ENCODE measurements at regions not wholly inside any gene's neighbourhood (a gene's known extent, or its start where the extent isn't known, plus 50 kb on each side); places are given as distances from the start of the nearest gene placed in this dataset.

DNA sequence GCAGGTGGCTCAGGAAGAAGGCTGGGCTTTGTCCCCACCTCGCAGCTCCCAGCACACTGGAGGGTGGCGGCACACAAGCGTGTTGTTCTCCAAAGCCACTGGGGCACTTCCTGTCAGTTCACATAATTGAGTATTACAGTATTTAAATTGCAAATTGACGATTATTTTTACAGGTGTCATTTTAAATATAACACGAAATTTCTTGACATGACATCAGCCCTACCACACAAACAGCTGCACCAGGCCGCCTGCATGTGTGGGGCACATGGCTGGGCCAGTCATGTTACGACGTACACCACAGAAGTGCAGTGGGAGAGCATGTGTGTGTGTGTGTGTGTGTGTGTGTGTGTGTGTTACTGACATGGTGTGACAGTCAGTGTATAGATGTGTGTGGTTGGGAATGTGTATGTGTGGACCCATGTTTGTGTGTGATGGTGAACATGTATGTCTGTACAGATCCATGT is 155.6 kb downstream of the TTC32 start:
- no peak overlapping the region for H3K27ac Mint-ChIP-seq
- no peak for DNase-seq
- intact Hi-C loops (cut with micrococcal nuclease) = no loop called here
- no peaks in the 10 kb centered on the region for H3K4me1 Mint-ChIP-seq
- H3K9me3 Mint-ChIP-seq = no peaks in the 10 kb centered on the region
- no peak overlapping the region for H3K4me3 Mint-ChIP-seq
- H3K27me3 Mint-ChIP-seq = peaks cover 4% of the 10 kb centered on the region
- no peaks in the 10 kb centered on the region for H3K36me3 Mint-ChIP-seq (ENCODE audit: low read depth)

DNA sequence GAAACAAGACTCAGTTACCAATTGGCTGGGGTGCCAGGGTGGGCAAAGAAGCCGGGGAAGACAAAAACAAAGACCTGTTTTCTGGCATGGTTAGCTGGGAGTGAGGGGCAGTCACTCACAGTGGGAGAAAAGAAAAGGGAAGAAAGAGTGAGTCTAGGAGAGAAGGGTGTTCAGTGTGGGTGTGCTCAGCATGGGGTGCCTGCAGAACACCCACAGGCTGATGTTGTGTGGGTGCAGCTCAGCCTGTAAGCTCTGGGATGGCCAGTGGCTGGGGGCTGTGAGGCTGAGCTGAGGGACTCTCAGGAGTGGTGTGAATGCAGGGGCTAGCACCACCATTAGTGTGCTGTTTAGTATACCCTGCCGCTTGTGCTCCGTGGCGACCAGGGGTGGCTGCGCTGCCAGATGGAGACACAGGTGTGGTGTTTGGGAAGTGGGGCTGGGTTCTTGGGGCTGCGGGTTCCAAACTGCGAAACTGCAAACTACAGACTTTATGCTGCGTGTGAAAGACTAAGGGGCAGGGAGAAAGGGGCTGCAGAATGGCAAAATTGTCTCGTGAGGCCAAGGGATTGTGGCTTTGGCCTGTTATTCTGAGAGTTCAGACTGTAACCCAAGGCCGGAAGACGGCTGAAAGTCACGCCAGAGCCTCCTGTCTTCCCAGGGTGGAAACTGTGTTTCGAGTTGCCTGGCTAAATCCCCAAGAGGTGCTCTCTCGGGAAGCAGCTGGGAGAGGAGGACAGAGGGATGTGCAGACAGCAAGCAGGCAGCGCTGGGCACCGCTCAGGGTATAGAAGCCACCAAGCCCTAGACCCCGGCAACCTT is 156.3 kb downstream of the TTC32 start:
- no peak overlapping the region for H3K4me3 Mint-ChIP-seq
- no peak overlapping the region for H3K27ac Mint-ChIP-seq
- DNase-seq = no peak
- no peaks in the 10 kb centered on the region for H3K36me3 Mint-ChIP-seq (ENCODE audit: low read depth)
- H3K9me3 Mint-ChIP-seq = no peaks in the 10 kb centered on the region
- no peaks in the 10 kb centered on the region for H3K4me1 Mint-ChIP-seq
- intact Hi-C loops (cut with micrococcal nuclease) = no loop called here
- H3K27me3 Mint-ChIP-seq = peaks cover 4% of the 10 kb centered on the region

DNA sequence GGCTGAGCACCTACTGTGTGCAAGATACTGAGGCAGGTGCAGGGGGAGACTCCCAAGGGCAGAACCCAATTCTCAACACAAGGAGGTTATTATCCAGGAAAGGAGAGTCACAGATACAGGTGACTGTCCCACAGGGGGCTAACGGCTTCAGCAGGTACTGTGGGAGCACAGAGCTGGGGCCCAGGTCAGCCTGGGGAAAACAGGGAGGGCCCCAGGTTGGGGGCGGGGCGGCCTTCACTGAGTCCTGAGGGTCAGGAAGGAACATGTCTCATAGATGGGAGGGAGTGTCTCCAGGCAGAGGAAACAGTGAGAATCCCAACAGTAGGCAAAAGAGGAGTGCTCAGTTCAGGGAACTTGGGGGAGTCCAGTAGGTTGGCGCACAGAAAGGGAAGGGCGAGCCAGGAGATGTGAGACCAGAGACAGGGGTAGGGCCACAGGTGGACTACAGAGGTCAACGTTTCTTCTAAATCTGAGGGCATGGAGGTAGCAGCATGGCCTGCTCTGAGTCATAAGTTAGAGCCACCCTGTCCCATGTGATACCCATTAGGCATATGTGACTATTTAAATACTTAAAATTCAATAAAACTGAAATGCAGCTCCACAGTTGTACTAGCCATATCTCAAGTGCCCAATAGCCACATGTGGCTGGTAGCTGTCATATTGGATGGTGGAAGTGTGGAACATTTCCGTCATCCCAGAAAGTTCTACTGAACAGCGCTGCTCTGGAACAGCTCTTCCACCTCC is 157.2 kb downstream of the TTC32 start:
- Mint-ChIP-seq H3K4me3 (no peak overlapping the region), H3K9me3 (no peaks in the 10 kb centered on the region), H3K27ac (no peak overlapping the region), H3K4me1 (no peaks in the 10 kb centered on the region), H3K27me3 (peaks cover 9% of the 10 kb centered on the region), H3K36me3 (ENCODE audit: low read depth) (no peaks in the 10 kb centered on the region)
- intact Hi-C loops (cut with micrococcal nuclease) = no loop called here
- no peak for DNase-seq

DNA sequence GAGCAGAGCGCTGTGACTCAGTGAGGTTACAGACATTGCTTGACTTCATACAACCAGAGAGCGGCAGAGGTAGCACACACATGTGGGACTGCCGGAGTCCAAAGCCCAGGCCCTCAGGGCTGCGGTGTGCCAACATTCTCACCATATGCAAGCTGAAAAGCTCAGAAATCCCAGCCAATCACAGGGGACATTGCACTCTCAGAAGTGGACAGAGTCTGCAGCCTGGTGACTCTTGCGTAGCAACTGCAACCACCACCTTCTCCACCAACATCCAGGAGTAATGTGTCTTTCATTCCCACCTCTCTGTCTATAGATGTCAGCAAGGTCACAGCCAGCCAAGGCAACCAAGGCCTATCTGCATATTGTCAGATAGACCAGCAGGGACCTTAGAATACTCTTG is 158.1 kb downstream of the TTC32 start:
- H3K4me3 Mint-ChIP-seq = no peak overlapping the region
- no peaks in the 10 kb centered on the region for H3K36me3 Mint-ChIP-seq (ENCODE audit: low read depth)
- H3K9me3 Mint-ChIP-seq = no peaks in the 10 kb centered on the region
- no peak overlapping the region for H3K27ac Mint-ChIP-seq
- intact Hi-C loops (cut with micrococcal nuclease) = no loop called here
- peaks cover 9% of the 10 kb centered on the region for H3K27me3 Mint-ChIP-seq
- H3K4me1 Mint-ChIP-seq = no peaks in the 10 kb centered on the region
- no peak for DNase-seq

DNA sequence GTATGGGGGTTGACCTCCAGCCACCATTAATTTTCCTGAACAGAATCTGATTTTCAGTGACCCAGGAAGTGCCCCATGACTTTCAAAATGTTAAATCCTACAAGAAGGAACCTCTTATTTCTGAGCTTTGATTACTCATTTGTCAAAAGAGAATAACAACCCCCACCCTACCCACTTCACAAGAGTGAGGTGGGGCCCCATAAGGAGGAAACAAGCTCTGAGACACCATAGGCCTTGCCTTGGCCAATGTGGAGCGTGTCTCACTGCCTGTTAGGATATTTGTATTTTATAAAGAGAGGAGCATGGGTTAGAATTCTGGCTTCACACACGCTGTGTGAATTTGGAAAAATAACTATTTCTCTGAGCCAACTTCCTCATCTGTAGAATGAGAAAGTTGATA is 158.9 kb downstream of the TTC32 start:
- Mint-ChIP-seq H3K4me3 (no peak overlapping the region), H3K27me3 (peaks cover 9% of the 10 kb centered on the region), H3K9me3 (no peaks in the 10 kb centered on the region), H3K36me3 (ENCODE audit: low read depth) (no peaks in the 10 kb centered on the region), H3K27ac (no peak overlapping the region), H3K4me1 (no peaks in the 10 kb centered on the region)
- DNase-seq = no peak
- intact Hi-C loops (cut with micrococcal nuclease) = no loop called here

DNA sequence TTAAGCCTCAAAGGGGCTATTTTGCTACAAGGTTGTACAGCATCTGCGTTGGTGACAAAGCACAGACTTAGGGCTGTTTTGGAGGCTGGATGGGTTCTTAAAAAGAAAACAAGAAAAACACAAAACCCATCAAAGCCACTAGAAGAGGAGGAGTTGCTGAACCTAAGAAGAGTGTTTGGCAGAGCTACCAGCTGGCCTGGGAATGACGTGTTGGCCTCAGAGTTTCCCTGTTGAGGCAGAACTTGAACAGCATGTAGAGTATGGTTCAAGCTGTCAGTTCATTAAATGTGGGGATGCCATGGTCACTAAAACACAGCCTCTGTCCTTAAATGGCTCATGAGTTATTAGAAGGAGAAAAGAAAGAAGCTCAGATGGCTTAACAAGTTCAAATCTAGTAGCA is 162.5 kb downstream of the TTC32 start:
- no peak overlapping the region for H3K27ac Mint-ChIP-seq
- peaks cover 9% of the 10 kb centered on the region for H3K27me3 Mint-ChIP-seq
- no peaks in the 10 kb centered on the region for H3K4me1 Mint-ChIP-seq
- intact Hi-C loops (cut with micrococcal nuclease) = no loop called here
- no peak overlapping the region for H3K4me3 Mint-ChIP-seq
- no peaks in the 10 kb centered on the region for H3K36me3 Mint-ChIP-seq (ENCODE audit: low read depth)
- DNase-seq = no peak
- H3K9me3 Mint-ChIP-seq = no peaks in the 10 kb centered on the region

DNA sequence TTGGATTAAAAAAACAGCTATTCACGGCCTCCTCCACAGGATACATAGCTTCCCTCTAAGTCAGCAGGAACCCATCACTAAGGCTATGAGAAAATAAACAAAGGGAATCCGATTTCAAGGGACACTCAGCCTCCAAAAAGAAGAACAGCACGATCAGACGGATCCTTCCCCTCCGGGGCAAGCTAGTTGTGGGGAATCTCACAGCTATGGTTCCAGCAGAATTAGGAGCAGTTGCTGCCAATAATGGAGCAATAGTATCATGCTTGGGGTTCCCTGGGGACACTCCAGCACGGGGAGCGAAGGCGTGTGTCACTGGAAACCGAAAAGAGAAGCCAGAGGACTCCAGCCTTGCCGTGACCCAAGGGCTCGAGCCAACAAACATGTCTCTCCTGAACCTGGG is 163.1 kb downstream of the TTC32 start:
- Mint-ChIP-seq H3K9me3 (no peaks in the 10 kb centered on the region), H3K36me3 (ENCODE audit: low read depth) (no peaks in the 10 kb centered on the region), H3K27me3 (peaks cover 9% of the 10 kb centered on the region), H3K4me1 (no peaks in the 10 kb centered on the region), H3K27ac (no peak overlapping the region), H3K4me3 (no peak overlapping the region)
- no peak for DNase-seq
- intact Hi-C loops (cut with micrococcal nuclease) = no loop called here

DNA sequence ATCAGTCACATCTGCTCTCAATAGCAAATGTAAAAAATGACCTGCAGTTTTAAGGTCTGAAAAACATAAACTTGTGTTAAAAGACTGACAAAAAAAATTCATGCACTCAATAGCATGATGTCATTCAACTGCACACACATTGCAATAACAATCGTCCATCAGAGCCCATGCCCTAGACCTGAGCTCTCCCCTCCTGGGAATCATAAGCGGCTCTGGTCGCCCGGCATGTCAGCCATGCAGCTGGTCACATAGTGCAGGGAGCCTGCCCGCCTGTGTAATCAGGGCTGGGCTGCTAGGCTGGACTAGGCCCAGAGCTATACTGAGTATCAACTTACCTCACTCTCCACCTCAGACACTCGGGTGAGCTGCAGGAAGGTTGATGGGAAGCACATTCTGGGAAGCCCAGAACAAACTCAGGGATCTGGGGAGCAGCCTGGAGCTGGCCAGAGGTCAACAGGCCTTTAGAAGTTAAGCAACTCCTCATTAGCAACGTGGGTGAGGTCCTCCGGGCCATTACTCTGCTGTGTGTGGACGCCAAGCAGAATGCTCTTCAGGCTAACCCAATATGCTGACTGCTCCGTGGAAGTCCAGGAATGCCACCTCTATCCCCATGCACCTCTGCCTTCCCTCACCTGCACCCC is 165.5 kb downstream of the TTC32 start:
- intact Hi-C loops (cut with micrococcal nuclease) = no loop called here
- Mint-ChIP-seq H3K27ac (no peak overlapping the region), H3K4me3 (no peak overlapping the region), H3K9me3 (no peaks in the 10 kb centered on the region), H3K4me1 (no peaks in the 10 kb centered on the region), H3K36me3 (ENCODE audit: low read depth) (no peaks in the 10 kb centered on the region), H3K27me3 (peaks cover 6% of the 10 kb centered on the region)
- no peak for DNase-seq

DNA sequence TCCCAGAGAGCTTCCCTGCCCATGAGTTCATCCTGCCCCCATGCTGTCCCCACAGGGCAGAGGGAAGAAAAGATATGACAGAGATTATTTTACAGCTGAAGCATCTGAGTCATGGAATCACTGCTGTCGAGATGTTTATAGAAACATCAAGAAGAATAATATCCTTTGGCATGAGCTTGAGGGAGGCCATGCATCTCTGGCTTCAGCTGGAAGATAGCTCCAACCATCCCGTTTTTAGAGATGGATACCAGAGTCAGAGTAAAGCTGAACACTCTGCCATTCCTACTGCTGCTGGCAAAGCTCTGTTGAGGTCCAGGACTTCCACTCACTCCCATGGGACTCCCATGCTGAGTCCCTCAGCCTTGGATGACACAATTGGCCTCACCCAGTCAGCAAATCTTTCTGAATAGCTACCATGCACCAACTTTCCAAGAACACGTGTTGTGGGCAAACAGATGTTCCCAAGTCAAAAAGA is 167.8 kb downstream of the TTC32 start:
- H3K27ac Mint-ChIP-seq = no peak overlapping the region
- no peaks in the 10 kb centered on the region for H3K9me3 Mint-ChIP-seq
- no peak overlapping the region for H3K4me3 Mint-ChIP-seq
- H3K4me1 Mint-ChIP-seq = no peaks in the 10 kb centered on the region
- H3K27me3 Mint-ChIP-seq = no peaks in the 10 kb centered on the region
- H3K36me3 Mint-ChIP-seq (ENCODE audit: low read depth) = no peaks in the 10 kb centered on the region
- intact Hi-C loops (cut with micrococcal nuclease) = no loop called here
- no peak for DNase-seq

DNA sequence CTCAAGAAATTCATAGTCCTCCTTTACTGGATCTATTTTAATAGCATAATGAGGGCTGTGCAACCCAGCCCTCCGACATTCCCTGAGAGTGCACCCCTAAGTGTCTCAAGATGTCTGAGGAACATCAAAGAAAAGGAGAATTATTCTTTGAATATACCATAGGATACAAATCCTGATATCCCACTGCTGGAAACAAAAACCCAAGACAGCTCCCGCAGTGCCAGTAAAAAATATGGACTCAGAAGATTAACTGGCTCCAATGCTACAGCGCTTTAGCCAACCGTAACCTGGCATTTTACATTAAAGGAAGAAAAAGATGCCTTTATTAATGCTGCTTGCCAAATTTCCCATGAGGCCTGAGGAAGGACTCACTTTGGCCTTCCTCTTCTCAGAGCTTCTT is 168.4 kb downstream of the TTC32 start:
- no peak overlapping the region for H3K4me3 Mint-ChIP-seq
- no peaks in the 10 kb centered on the region for H3K4me1 Mint-ChIP-seq
- no peak overlapping the region for H3K27ac Mint-ChIP-seq
- no peaks in the 10 kb centered on the region for H3K36me3 Mint-ChIP-seq (ENCODE audit: low read depth)
- intact Hi-C loops (cut with micrococcal nuclease) = no loop called here
- no peaks in the 10 kb centered on the region for H3K27me3 Mint-ChIP-seq
- no peak for DNase-seq
- H3K9me3 Mint-ChIP-seq = no peaks in the 10 kb centered on the region

DNA sequence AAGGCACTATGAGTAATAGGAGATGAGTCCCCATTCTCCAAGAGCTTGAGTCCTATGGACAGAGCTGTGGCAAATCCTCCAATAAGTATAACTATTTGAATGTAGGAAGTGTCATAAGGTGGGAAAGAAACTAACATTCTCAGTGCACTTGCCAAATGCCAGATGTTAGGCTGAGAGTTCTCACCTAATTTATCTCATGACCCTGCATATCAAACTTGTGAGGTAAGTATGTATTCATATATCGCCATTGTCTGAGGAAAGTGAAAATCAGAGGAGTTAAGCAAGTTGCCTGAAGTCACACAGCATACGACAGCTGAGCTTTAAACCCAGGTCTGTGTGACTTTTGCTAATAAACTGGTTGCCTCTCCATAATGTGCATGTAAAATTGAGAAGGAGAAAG is 169.5 kb downstream of the TTC32 start:
- Mint-ChIP-seq H3K9me3 (no peaks in the 10 kb centered on the region), H3K27ac (no peak overlapping the region), H3K27me3 (no peaks in the 10 kb centered on the region), H3K4me1 (no peaks in the 10 kb centered on the region), H3K4me3 (no peak overlapping the region), H3K36me3 (ENCODE audit: low read depth) (no peaks in the 10 kb centered on the region)
- intact Hi-C loops (cut with micrococcal nuclease) = no loop called here
- DNase-seq = no peak

DNA sequence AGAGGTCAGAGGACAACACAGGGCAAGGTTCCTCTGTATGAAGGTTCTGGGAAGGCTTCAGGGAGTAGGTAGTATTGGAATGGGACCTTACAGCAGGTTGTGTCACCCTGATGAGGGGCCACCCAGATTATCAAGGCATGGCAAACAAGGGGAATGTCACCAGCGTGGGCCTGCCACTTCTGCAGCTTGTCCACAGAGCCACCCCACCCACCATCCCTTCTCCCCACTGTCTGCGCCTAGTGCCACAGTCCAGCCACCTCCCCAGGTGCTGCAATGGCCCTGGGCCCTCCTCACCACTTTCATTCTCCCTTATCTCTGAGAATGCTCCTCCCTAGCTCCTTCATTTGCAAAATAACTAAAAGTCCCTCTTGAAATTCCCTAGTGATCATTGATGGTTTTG is 170.3 kb downstream of the TTC32 start:
- Mint-ChIP-seq H3K4me1 (no peaks in the 10 kb centered on the region), H3K4me3 (no peak overlapping the region), H3K27ac (no peak overlapping the region), H3K27me3 (no peaks in the 10 kb centered on the region), H3K9me3 (no peaks in the 10 kb centered on the region), H3K36me3 (ENCODE audit: low read depth) (no peaks in the 10 kb centered on the region)
- DNase-seq = no peak
- intact Hi-C loops (cut with micrococcal nuclease) = no loop called here

DNA sequence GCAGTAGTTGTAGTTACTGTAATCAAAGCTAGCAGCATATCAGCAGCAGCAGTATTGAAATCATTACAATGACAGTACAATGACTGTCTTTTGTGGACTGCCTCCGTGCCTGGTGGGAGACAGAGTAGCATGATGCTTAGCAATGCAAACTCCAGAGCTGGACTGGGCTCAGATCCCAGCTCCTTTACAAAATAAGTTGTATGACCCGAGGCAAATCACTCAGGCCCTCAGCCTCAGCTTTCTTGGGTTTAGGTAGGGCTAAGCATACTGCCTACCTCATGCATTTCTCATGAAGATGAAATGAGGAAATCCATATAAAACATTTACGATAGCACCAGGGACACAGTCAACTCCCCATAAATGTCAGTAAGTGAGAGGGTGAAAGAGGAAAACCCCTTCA is 170.7 kb downstream of the TTC32 start:
- Mint-ChIP-seq H3K36me3 (ENCODE audit: low read depth) (no peaks in the 10 kb centered on the region), H3K27ac (no peak overlapping the region), H3K27me3 (no peaks in the 10 kb centered on the region), H3K4me1 (no peaks in the 10 kb centered on the region), H3K9me3 (no peaks in the 10 kb centered on the region), H3K4me3 (no peak overlapping the region)
- no peak for DNase-seq
- intact Hi-C loops (cut with micrococcal nuclease) = no loop called here

DNA sequence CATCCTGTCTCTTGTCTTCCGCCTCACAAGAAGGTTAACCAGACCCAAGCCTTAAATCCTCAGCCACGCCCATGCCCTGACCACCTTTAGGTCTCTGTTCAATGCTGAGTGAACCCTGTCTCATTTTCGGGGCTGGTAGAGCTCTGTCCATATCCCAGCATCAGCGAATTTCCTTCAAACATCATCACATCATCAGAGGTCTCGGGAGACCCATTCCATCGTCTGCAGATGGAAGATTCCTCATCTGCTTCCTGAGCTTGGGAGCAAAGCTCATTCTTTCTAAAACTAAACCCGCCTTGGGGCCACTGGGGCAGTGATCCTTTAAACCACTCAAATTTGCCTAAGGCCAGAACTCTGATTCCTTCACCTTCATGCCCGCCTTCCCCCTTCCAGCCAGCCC is 173.7 kb downstream of the TTC32 start:
- Mint-ChIP-seq H3K27me3 (no peaks in the 10 kb centered on the region), H3K4me3 (no peak overlapping the region), H3K36me3 (ENCODE audit: low read depth) (no peaks in the 10 kb centered on the region), H3K4me1 (no peaks in the 10 kb centered on the region), H3K9me3 (no peaks in the 10 kb centered on the region), H3K27ac (no peak overlapping the region)
- no peak for DNase-seq
- intact Hi-C loops (cut with micrococcal nuclease) = no loop called here

Data from activated CD4-positive, alpha-beta T cell treated with anti-CD3 and anti-CD28 coated beads, Interleukin-2, amount 10 ng/mL, durations not matched to agents 24 days and 14 days (primary cell).